ENCODE measurements at regions not wholly inside any gene's neighbourhood (a gene's known extent, or its start where the extent isn't known, plus 50 kb on each side); places are given as distances from the start of the nearest gene placed in this dataset.

DNA sequence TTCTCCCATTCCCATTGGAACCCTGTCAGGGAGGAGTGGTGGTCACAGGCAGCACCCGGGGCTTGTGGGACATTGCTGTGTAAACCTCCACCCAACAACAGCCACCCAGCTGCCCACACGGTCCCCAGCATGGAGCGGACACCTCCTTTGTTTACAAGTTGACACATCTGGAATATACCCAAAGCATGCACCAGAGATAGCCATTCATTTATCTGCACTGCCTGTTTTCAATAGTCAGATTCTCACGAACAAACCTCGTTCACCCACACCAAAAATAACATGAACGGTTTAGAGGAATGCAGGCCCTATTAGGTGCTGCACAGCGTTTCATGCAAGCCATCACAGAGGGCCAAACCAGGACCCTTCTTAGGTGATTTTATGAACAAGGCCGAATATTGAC, 244.8 kb downstream of the FOXL1 start:
- no peak for DNase-seq (ENCODE audit: low read depth in 1 of 2, low spot score in 1 of 2)
- Histone ChIP-seq H3K4me3 (no peak overlapping the region), H3K4me1 (ENCODE audit: low read depth) (peaks cover 6% of the 10 kb centered on the region), H3K27me3 (peaks cover 5% of the 10 kb centered on the region), H3K36me3 (no peaks in the 10 kb centered on the region), H3K9me3 (ENCODE audit: low read depth) (no peaks in the 10 kb centered on the region), H3K27ac (no peak overlapping the region)
- TF ChIP-seq, protein P1, sequence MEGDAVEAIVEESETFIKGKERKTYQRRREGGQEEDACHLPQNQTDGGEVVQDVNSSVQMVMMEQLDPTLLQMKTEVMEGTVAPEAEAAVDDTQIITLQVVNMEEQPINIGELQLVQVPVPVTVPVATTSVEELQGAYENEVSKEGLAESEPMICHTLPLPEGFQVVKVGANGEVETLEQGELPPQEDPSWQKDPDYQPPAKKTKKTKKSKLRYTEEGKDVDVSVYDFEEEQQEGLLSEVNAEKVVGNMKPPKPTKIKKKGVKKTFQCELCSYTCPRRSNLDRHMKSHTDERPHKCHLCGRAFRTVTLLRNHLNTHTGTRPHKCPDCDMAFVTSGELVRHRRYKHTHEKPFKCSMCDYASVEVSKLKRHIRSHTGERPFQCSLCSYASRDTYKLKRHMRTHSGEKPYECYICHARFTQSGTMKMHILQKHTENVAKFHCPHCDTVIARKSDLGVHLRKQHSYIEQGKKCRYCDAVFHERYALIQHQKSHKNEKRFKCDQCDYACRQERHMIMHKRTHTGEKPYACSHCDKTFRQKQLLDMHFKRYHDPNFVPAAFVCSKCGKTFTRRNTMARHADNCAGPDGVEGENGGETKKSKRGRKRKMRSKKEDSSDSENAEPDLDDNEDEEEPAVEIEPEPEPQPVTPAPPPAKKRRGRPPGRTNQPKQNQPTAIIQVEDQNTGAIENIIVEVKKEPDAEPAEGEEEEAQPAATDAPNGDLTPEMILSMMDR (IDR thresholded peaks at IDR 0.05; ENCODE audit: low read depth, low read length), result no peak

DNA sequence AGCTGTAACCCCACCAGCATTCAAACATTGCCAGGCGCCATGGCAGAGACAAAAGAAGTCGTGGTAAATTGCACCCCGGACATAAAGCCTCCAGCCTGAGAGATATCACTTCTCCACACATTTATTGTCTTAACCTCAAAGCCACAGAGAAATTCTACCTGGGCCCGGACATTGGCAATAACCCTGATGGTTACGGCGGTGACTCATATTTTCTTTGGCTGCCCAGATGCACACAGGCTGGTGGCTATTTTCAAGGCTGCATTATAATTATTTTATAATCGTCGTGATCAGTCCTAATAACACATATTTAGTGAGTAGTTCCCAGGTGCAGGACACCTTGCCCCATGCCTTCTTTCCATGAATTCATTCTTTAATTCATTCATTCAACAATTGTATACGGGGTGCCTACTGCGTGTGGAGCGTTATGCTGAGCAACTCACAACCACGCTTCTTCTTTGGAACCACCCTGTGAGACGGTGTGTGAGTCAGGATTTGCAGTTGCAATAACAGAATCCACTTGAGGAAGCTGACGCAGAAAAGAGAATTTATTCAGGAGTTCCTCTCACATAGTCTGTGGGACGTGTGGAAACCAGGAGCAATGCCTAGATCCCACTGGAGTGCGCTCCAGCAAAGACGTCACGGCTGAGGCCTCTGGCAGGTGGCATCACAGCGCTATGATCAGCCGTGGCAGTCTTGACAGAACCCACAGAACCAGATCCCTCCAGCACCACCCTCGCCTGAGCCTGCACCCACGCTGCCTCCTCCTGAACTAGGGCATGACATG, 245.7 kb downstream of the FOXL1 start:
- Histone ChIP-seq H3K4me3 (no peak overlapping the region), H3K9me3 (ENCODE audit: low read depth) (no peaks in the 10 kb centered on the region), H3K27ac (no peak overlapping the region), H3K4me1 (ENCODE audit: low read depth) (peaks cover 6% of the 10 kb centered on the region), H3K36me3 (no peaks in the 10 kb centered on the region), H3K27me3 (peaks cover 5% of the 10 kb centered on the region)
- TF ChIP-seq, protein P1 (IDR thresholded peaks at IDR 0.05; ENCODE audit: low read depth, low read length), result no peak
- DNase-seq (ENCODE audit: low read depth in 1 of 2, low spot score in 1 of 2), result peak in 1 of 2 donors; percentile 12

DNA sequence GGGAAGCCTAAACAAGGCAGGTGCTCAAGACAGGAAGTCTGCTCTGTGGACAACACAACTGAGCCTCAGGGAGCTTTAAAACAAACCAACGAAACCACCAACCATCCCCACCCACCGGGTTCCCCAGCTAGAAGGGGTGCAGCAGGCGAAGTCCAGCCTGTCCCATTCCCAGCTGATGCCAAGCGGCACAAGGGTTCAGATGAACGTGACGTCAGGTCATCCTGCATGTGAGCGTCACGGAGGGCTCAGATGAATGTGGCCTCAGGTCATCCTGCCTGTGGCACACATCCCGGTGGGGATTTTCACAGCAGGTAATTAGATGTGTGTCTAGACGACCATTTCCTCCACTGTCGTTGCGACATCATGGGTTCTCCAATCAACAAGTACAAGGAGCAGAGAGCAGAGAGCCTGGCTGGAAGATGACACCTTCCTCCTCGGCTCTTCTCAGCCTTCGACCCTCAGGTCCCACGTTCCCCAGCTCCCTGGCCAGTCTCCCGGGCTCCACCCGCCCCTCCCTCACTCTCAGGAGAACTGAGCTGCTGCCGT, 246.5 kb downstream of the FOXL1 start:
- TF ChIP-seq, protein P1 (IDR thresholded peaks at IDR 0.05; ENCODE audit: low read depth, low read length), result no peak
- Histone ChIP-seq H3K9me3 (ENCODE audit: low read depth) (no peaks in the 10 kb centered on the region), H3K27ac (no peak overlapping the region), H3K36me3 (no peaks in the 10 kb centered on the region), H3K4me1 (ENCODE audit: low read depth) (peaks cover 6% of the 10 kb centered on the region), H3K4me3 (no peak overlapping the region), H3K27me3 (peaks cover 5% of the 10 kb centered on the region)
- peak in 1 of 2 donors; percentile 11 for DNase-seq (ENCODE audit: low read depth in 1 of 2, low spot score in 1 of 2)

DNA sequence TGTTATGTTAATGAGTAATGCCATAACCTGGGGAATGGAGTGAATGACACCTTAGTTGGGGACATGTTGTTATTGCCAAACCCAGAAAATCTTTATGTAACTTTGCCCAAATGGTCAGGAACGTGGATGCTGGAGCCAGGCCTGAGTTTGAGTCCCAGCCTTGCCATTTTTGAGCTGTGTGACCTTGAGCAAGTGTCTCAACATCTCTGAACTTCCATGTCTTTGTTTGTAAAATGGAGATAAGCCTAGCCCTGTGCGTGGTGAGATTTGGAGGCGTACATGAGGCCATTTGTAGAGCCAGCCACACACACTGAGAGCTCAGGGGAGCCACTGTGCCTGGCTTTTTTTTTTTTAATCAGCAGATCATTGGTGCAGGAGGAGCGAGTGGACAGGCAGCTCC, 247.3 kb downstream of the FOXL1 start:
- Histone ChIP-seq H3K27ac (no peak overlapping the region), H3K27me3 (peaks cover 5% of the 10 kb centered on the region), H3K36me3 (no peaks in the 10 kb centered on the region), H3K4me1 (ENCODE audit: low read depth) (peaks cover 6% of the 10 kb centered on the region), H3K9me3 (ENCODE audit: low read depth) (no peaks in the 10 kb centered on the region), H3K4me3 (no peak overlapping the region)
- DNase-seq (ENCODE audit: low read depth in 1 of 2, low spot score in 1 of 2), result no peak
- TF ChIP-seq, protein P1 (IDR thresholded peaks at IDR 0.05; ENCODE audit: low read depth, low read length), result no peak

DNA sequence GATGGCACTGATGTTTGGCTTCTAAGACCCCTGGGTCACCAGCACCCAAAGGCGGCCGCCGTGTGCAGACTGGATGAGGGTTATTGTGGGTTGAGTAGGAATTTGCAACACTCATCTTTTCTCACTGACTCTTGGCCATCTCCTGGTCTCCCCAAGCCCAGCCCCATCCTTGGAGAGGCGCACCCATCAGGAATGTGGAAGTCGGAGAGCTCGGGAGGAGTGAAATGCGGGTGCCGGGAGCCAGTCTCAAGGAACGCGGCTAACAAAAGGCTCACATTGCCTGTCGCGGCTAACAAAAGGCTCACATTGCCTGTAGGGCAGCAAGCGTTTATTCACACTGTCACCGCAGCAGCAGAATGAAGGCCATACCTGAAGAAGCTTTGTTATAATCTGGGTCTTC, 248.6 kb downstream of the FOXL1 start:
- Histone ChIP-seq H3K27ac (no peak overlapping the region), H3K4me1 (ENCODE audit: low read depth) (peaks cover 6% of the 10 kb centered on the region), H3K9me3 (ENCODE audit: low read depth) (no peaks in the 10 kb centered on the region), H3K36me3 (no peaks in the 10 kb centered on the region), H3K27me3 (peaks cover 5% of the 10 kb centered on the region), H3K4me3 (no peak overlapping the region)
- no peak for DNase-seq (ENCODE audit: low read depth in 1 of 2, low spot score in 1 of 2)
- TF ChIP-seq, protein P1 (IDR thresholded peaks at IDR 0.05; ENCODE audit: low read depth, low read length), result no peak

All from cardiac muscle cell (in vitro differentiated cells and primary cell).